Adrenal gland (tissue), 5 donors: ENCODE measurements at regions not wholly inside any gene's neighbourhood (a gene's known extent, or its start where the extent isn't known, plus 50 kb on each side); places are given as distances from the start of the nearest gene placed in this dataset.

Experiments
- CTCF ChIP-seq, 6 experiments: fragments of 450-650 bp in 4 of 6; fragments of 200-600 bp in 2 of 6; sonication (generic) in 1 of 6; IDR thresholded peaks; 1 replicate in 5 of 6; 2 replicates in 1 of 6; pipeline versions ENCODE4 v1.5.1 to v1.8.0; 2016 to 2021; ENCODE audit warnings: antibody characterized with exemption in 6 of 6, mild to moderate bottlenecking in 2 of 6, moderate library complexity in 1 of 6
- POLR2A ChIP-seq, 2 donors: fragments of 450-650 bp; IDR thresholded peaks; one replicate each; pipeline ENCODE4 v1.6.1; 2017; ENCODE audit warnings: antibody characterized with exemption in 2 of 2, mild to moderate bottlenecking in 2 of 2, moderate library complexity in 1 of 2
- donor health status: DM: no; HTN: no; CAD: no.

- TF ChIP-seq CTCF (IDR thresholded peaks at IDR 0.05) (no peak), POLR2A (IDR thresholded peaks at IDR 0.05) (no peak)
Observed at GRCh38 chr1:18055156-18055555, 52.4 kb upstream of the IGSF21 start.
